ENCODE measurements at regions not wholly inside any gene's neighbourhood (a gene's known extent, or its start where the extent isn't known, plus 50 kb on each side); places are given as distances from the start of the nearest gene placed in this dataset.

DNA sequence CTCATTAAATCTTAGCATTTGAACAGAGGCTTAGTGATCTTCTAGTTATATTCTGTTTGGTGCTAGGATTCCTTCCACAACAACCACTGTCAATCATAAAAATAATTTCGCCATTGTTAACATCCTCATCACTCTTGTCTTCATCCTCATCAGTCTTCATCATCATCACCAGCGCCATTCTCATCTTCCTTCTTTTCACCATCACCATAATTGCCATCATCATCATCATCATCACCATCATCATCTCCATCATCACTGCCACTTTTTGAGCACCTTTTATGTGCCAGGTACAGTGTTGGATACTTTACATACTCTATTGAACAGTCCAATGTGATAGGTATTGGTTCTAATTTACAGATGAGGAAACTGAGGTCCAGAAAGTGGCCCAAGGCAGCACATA is 245.7 kb downstream of the PTPRU start:
- TF ChIP-seq, protein P1, sequence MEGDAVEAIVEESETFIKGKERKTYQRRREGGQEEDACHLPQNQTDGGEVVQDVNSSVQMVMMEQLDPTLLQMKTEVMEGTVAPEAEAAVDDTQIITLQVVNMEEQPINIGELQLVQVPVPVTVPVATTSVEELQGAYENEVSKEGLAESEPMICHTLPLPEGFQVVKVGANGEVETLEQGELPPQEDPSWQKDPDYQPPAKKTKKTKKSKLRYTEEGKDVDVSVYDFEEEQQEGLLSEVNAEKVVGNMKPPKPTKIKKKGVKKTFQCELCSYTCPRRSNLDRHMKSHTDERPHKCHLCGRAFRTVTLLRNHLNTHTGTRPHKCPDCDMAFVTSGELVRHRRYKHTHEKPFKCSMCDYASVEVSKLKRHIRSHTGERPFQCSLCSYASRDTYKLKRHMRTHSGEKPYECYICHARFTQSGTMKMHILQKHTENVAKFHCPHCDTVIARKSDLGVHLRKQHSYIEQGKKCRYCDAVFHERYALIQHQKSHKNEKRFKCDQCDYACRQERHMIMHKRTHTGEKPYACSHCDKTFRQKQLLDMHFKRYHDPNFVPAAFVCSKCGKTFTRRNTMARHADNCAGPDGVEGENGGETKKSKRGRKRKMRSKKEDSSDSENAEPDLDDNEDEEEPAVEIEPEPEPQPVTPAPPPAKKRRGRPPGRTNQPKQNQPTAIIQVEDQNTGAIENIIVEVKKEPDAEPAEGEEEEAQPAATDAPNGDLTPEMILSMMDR (IDR thresholded peaks at IDR 0.05): no peak
- no peak for TF ChIP-seq POLR2A (IDR thresholded peaks at IDR 0.05)

Measured in thyroid gland (tissue), 4 donors.